ENCODE measurements at regions not wholly inside any gene's neighbourhood (a gene's known extent, or its start where the extent isn't known, plus 50 kb on each side); places are given as distances from the start of the nearest gene placed in this dataset.

GRCh38 chr7:15885678-15886077, 199.2 kb upstream of the MEOX2 start:
- TF ChIP-seq CTCF (IDR thresholded peaks at IDR 0.05; ENCODE audit: low read depth, low read length, poor library complexity, severe bottlenecking), result no peak
- no peak for TF ChIP-seq EZH2phosphoT487 (IDR thresholded peaks at IDR 0.05; ENCODE audit: borderline replicate concordance, low read length)

Measured in DOHH2 (cell line).